Activated T-cell treated with anti-CD3 and anti-CD28 coated beads, Interleukin-2, amount 50 U/mL, for 72 hours (primary cell): ENCODE measurements at regions not wholly inside any gene's neighbourhood (a gene's known extent, or its start where the extent isn't known, plus 50 kb on each side); places are given as distances from the start of the nearest gene placed in this dataset.
"Not testable (repeated sequence)": the region's sequence is repeated elsewhere in the genome, so short reads cannot be mapped to it uniquely, and the experiment has no call there.

Experiments used
- ATAC-seq, 2 donors: fragments of 150-1000 bp; cut with Tn5 transposase; replicated peaks in 1 of 2; 2 replicates each; pipeline ENCODE4 v1.10.0; 2021; ENCODE audit warnings: moderate library complexity in 2 of 2, mild to moderate bottlenecking in 1 of 2
- DNase-seq, 2 donors: peaks; one replicate each; pipeline ENCODE4 v3.0.0; 2021 to 2022; ENCODE audit warnings: mixed read lengths in 1 of 2
- H3K27ac Mint-ChIP-seq: one replicate; pipeline ENCODE4 v1.8.0; 2022; ENCODE audit warnings: mild to moderate bottlenecking, moderate library complexity, mixed read lengths
- H3K27me3 Mint-ChIP-seq: one replicate; pipeline ENCODE4 v1.8.0; 2022; ENCODE audit warnings: low read depth, mixed read lengths
- H3K36me3 Mint-ChIP-seq, 2 donors: one replicate each; pipeline ENCODE4 v1.8.0; 2022; ENCODE audit warnings: mixed read lengths in 2 of 2, mild to moderate bottlenecking in 1 of 2; ENCODE audit not compliant: insufficient read depth in 2 of 2
- H3K4me1 Mint-ChIP-seq: one replicate; pipeline ENCODE4 v1.8.0; 2022; ENCODE audit warnings: low read depth, mixed read lengths
- H3K4me3 Mint-ChIP-seq, 2 donors: one replicate each; pipeline ENCODE4 v1.8.0; 2022; ENCODE audit warnings: mild to moderate bottlenecking in 2 of 2, mixed read lengths in 2 of 2, moderate library complexity in 2 of 2
- H3K9me3 Mint-ChIP-seq, 2 donors: one replicate each; pipeline ENCODE4 v1.8.0; 2022; ENCODE audit warnings: mixed read lengths in 2 of 2

GRCh38 chr5:29190398-29190797, 2003.1 kb upstream of the CDH6 start:
- not testable (repeated sequence) for H3K4me1 Mint-ChIP-seq, H3K36me3 Mint-ChIP-seq, ATAC-seq, H3K27ac Mint-ChIP-seq, H3K27me3 Mint-ChIP-seq, DNase-seq, H3K4me3 Mint-ChIP-seq, H3K9me3 Mint-ChIP-seq

- H3K9me3 Mint-ChIP-seq, H3K36me3 Mint-ChIP-seq, H3K27me3 Mint-ChIP-seq, H3K4me1 Mint-ChIP-seq, H3K27ac Mint-ChIP-seq, DNase-seq, H3K4me3 Mint-ChIP-seq, ATAC-seq: not testable (repeated sequence)
Observed at GRCh38 chr5:29186380-29186779, 2007.1 kb upstream of the CDH6 start.

- ATAC-seq = no peak
- H3K4me3 Mint-ChIP-seq = no peak overlapping the region
- H3K27me3 Mint-ChIP-seq = no peaks in the 10 kb centered on the region
- no peak overlapping the region for H3K27ac Mint-ChIP-seq
- no peak for DNase-seq
- H3K4me1 Mint-ChIP-seq = no peaks in the 10 kb centered on the region
- H3K9me3 Mint-ChIP-seq = peaks cover 4 to 7% of the 10 kb centered on the region in 2 donors
- no peaks in the 10 kb centered on the region for H3K36me3 Mint-ChIP-seq
Observed at GRCh38 chr5:29185558-29185957, 2007.9 kb upstream of the CDH6 start.

GRCh38 chr5:29175774-29176173, 2017.7 kb upstream of the CDH6 start:
- H3K9me3 Mint-ChIP-seq = peaks cover 21 to 22% of the 10 kb centered on the region in 2 donors
- ATAC-seq (no peak), DNase-seq (no peak)
- H3K4me3 Mint-ChIP-seq = no peak overlapping the region
- no peaks in the 10 kb centered on the region for H3K4me1 Mint-ChIP-seq
- H3K27ac Mint-ChIP-seq = no peak overlapping the region
- no peaks in the 10 kb centered on the region for H3K27me3 Mint-ChIP-seq
- peaks cover 0 to 2% of the 10 kb centered on the region in 2 donors for H3K36me3 Mint-ChIP-seq

- ATAC-seq = no peak
- peaks cover 2% of the 10 kb centered on the region in 2 donors for H3K36me3 Mint-ChIP-seq
- H3K27ac Mint-ChIP-seq = no peak overlapping the region
- peaks cover 15 to 19% of the 10 kb centered on the region in 2 donors for H3K9me3 Mint-ChIP-seq
- no peaks in the 10 kb centered on the region for H3K4me1 Mint-ChIP-seq
- no peak for DNase-seq
- H3K27me3 Mint-ChIP-seq = no peaks in the 10 kb centered on the region
- no peak overlapping the region for H3K4me3 Mint-ChIP-seq
Observed at GRCh38 chr5:29170599-29170998, 2022.9 kb upstream of the CDH6 start.

- H3K27ac Mint-ChIP-seq = no peak overlapping the region
Observed at GRCh38 chr5:29169886-29170285, 2023.6 kb upstream of the CDH6 start.

GRCh38 chr5:29162297-29162696, 2031.2 kb upstream of the CDH6 start:
- Mint-ChIP-seq H3K9me3 (peaks cover 5 to 17% of the 10 kb centered on the region in 2 donors), H3K27ac (no peak overlapping the region), H3K4me1 (no peaks in the 10 kb centered on the region), H3K4me3 (no peak overlapping the region), H3K27me3 (no peaks in the 10 kb centered on the region), H3K36me3 (no peaks in the 10 kb centered on the region)
- ATAC-seq (no peak), DNase-seq (no peak)

More at GRCh38 chr5:29169886-29170285, 2023.6 kb upstream of the CDH6 start:
- no peak for ATAC-seq
- no peaks in the 10 kb centered on the region for H3K4me1 Mint-ChIP-seq
- no peak overlapping the region for H3K4me3 Mint-ChIP-seq
- no peak for DNase-seq
- no peaks in the 10 kb centered on the region for H3K27me3 Mint-ChIP-seq
- H3K9me3 Mint-ChIP-seq = peaks cover 11 to 20% of the 10 kb centered on the region in 2 donors
- peaks cover under 1 to 2% of the 10 kb centered on the region in 2 donors for H3K36me3 Mint-ChIP-seq

- ATAC-seq = no peak
- no peak overlapping the region for H3K27ac Mint-ChIP-seq
- no peak for DNase-seq
- peaks cover 5 to 17% of the 10 kb centered on the region in 2 donors for H3K9me3 Mint-ChIP-seq
- H3K4me1 Mint-ChIP-seq = no peaks in the 10 kb centered on the region
- H3K4me3 Mint-ChIP-seq = no peak overlapping the region
- H3K27me3 Mint-ChIP-seq = no peaks in the 10 kb centered on the region
- H3K36me3 Mint-ChIP-seq = no peaks in the 10 kb centered on the region
Observed at GRCh38 chr5:29161399-29162291, 2031.8 kb upstream of the CDH6 start.

- H3K4me1 Mint-ChIP-seq = no peaks in the 10 kb centered on the region
- no peak overlapping the region for H3K27ac Mint-ChIP-seq
- ATAC-seq (no peak), DNase-seq (no peak)
- no peak overlapping the region for H3K4me3 Mint-ChIP-seq
- no peaks in the 10 kb centered on the region for H3K27me3 Mint-ChIP-seq
- H3K9me3 Mint-ChIP-seq = peaks cover 7 to 11% of the 10 kb centered on the region in 2 donors
- no peaks in the 10 kb centered on the region for H3K36me3 Mint-ChIP-seq
Observed at GRCh38 chr5:29157975-29158374, 2035.5 kb upstream of the CDH6 start.

- no peaks in the 10 kb centered on the region for H3K27me3 Mint-ChIP-seq
- no peak overlapping the region for H3K4me3 Mint-ChIP-seq
- no peak for DNase-seq
- H3K9me3 Mint-ChIP-seq = peaks cover 3% of the 10 kb centered on the region in 2 donors
- H3K36me3 Mint-ChIP-seq = no peaks in the 10 kb centered on the region
- H3K27ac Mint-ChIP-seq = no peak overlapping the region
- no peak for ATAC-seq
- no peaks in the 10 kb centered on the region for H3K4me1 Mint-ChIP-seq
Observed at GRCh38 chr5:29150840-29151239, 2042.6 kb upstream of the CDH6 start.

GRCh38 chr5:29148581-29148980, 2044.9 kb upstream of the CDH6 start:
- Mint-ChIP-seq H3K9me3 (peaks cover 2 to 3% of the 10 kb centered on the region in 2 donors), H3K4me3 (no peak overlapping the region), H3K27me3 (no peaks in the 10 kb centered on the region), H3K36me3 (no peaks in the 10 kb centered on the region), H3K27ac (no peak overlapping the region), H3K4me1 (no peaks in the 10 kb centered on the region)
- ATAC-seq = no peak
- DNase-seq = no peak

- ATAC-seq = no peak
- Mint-ChIP-seq H3K4me3 (no peak overlapping the region), H3K27me3 (no peaks in the 10 kb centered on the region), H3K27ac (no peak overlapping the region), H3K9me3 (peaks cover 2 to 3% of the 10 kb centered on the region in 2 donors), H3K36me3 (no peaks in the 10 kb centered on the region), H3K4me1 (no peaks in the 10 kb centered on the region)
- DNase-seq = no peak
Observed at GRCh38 chr5:29148073-29148472, 2045.4 kb upstream of the CDH6 start.

- ATAC-seq = no peak
- H3K9me3 Mint-ChIP-seq = peaks cover 0 to 3% of the 10 kb centered on the region in 2 donors
- no peaks in the 10 kb centered on the region for H3K36me3 Mint-ChIP-seq
- no peaks in the 10 kb centered on the region for H3K27me3 Mint-ChIP-seq
- H3K27ac Mint-ChIP-seq = no peak overlapping the region
- H3K4me1 Mint-ChIP-seq = no peaks in the 10 kb centered on the region
- H3K4me3 Mint-ChIP-seq = no peak overlapping the region
- no peak for DNase-seq
Observed at GRCh38 chr5:29143266-29143665, 2050.2 kb upstream of the CDH6 start.

- H3K9me3 Mint-ChIP-seq = peaks cover 6 to 13% of the 10 kb centered on the region in 2 donors
- no peak for ATAC-seq
- no peak overlapping the region for H3K4me3 Mint-ChIP-seq
- H3K36me3 Mint-ChIP-seq = no peaks in the 10 kb centered on the region
- H3K4me1 Mint-ChIP-seq = no peaks in the 10 kb centered on the region
- H3K27ac Mint-ChIP-seq = no peak overlapping the region
- no peaks in the 10 kb centered on the region for H3K27me3 Mint-ChIP-seq
- no peak for DNase-seq
Observed at GRCh38 chr5:29134418-29134817, 2059.1 kb upstream of the CDH6 start.
